Hematopoietic multipotent progenitor cell treated with erythropoietin and hydrocortisone succinate and interleukin-3 and kit ligand, for 8 days (in vitro differentiated cells): ENCODE measurements at regions not wholly inside any gene's neighbourhood (a gene's known extent, or its start where the extent isn't known, plus 50 kb on each side); places are given as distances from the start of the nearest gene placed in this dataset.
"Not testable (repeated sequence)": the region's sequence is repeated elsewhere in the genome, so short reads cannot be mapped to it uniquely, and the experiment has no call there.

Experiments used
- DNase-seq: peaks from one replicate; pipeline ENCODE4 v3.0.0-alpha.2; 2015

DNA sequence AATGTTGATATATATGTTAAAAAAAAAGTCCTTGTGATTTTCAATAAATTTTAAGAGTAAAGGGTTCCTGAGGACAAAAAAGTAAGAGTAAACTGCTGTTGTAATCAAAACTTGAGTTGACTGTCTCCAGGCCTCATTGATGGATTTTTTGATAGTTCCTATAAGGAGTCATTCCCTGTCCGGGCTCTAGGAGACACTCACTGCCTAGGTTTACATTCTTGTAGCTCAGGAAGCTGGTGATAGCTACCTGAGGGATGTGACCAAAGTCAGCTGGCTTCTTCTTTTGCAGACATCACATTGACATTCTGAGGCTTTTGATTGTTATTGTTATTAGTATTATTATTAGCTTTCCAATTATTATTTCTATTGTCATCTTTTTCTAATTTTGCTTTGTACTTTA lies 116.5 kb upstream of the FBXL7 start:
- no peak for DNase-seq

DNA sequence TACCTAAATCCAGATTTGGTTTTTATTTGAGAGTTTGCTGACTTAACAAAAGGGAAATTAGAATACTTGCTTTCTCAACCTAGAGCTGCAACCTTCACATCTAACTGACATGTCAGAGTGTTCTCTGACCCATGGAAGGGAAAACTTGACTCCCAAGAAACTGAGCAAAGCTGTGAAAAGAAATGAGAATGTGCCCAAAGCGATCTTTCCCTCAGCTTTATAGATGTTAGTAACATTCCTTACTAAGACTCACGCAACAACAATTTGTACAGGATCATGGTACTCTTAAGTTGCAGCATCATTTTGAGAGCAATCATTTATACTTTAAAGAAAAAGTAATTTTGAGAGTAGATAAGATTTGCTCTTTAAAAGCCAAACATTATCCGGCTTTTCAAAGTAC lies 117.0 kb upstream of the FBXL7 start:
- no peak for DNase-seq

DNA sequence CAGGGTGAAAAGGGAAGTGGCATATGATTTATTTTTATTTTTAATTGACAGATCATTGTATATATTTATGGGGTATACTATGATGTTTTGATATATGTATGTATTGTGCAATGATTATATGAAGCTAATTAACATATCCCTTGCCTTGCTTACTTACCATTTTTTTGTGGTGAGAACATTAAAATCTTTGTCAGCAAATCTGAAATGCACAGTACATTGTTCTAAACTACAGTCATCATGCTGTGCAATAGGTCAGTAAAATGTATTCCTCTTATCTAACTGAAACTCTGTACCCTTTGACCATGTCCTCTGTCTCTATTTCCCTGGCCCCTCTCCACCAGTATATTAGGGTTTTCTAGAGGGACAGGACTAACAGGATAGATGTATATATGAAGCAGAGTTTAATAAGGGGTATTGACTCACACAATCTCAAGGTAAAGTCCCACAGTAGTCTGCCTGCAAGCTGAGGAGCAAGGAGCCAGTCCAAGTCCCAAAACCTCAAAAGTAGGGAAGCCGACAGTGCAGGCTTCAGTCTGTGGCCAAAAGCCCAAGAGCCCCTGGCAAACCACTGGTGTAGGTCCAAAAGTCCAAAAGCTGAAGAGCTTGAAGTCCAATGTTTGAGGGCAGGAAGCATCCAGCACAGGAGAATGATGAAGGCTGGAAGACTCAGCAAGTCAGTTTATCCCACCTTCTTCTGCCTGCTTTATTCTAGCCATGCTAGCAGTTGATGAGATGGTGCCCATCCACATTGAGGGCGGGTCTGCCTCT lies 122.2 kb upstream of the FBXL7 start:
- no peak for DNase-seq

DNA sequence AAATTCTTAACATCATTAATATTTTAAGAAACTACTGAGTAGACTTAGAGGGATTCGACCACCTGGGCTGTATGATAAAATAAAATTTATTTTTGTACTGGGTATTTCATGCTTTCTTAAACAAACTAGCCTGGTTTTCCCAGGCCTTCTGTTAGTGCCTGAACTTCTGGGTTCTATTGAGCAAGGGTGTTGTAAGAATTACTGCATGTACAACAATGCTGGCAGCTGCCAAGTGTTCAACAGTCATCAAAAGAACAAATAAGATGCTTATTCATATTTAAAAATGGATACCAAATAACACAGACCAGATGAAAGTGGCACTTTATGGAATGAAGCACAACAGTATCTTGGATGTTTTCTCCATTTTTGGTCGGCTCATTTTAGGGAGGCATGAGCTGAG lies 123.2 kb upstream of the FBXL7 start:
- DNase-seq = no peak

DNA sequence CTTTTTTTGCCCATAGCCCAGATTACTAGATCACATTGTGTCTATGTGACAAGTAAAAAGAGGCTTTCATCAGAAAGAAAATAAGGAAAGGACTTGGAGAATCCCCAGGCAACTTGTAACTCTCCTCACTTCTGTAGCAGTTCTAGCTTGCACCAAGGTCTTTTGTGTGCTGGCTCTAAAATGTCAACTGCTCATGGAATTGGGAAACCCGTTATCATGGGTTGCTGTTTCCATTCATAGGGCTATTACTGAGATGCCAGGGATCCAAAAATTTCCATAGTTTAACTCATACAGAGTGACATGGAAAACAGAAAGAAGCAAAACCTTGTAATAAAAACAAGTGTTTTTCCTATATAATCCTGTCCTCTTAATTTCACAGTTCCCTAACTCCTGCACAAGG lies 123.9 kb upstream of the FBXL7 start:
- no peak for DNase-seq

DNA sequence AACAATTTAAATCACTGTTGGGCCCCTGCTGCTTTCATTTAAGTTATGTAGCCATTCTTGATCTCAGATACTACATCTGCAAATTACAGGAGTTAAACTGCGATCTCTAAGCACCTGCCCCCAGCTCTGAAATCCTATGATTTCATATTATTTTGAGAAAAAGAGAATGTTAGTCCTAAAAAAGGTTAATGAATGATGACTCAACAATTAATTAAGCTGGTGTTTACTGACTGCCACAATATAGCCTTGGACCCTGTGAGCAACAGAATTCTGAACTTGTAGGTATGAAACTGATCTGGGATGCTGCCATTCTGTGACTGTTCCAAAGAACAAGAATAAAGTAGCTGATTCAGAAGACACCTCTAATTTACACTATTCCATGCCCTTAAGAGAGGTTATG lies 124.4 kb upstream of the FBXL7 start:
- no peak for DNase-seq

DNA sequence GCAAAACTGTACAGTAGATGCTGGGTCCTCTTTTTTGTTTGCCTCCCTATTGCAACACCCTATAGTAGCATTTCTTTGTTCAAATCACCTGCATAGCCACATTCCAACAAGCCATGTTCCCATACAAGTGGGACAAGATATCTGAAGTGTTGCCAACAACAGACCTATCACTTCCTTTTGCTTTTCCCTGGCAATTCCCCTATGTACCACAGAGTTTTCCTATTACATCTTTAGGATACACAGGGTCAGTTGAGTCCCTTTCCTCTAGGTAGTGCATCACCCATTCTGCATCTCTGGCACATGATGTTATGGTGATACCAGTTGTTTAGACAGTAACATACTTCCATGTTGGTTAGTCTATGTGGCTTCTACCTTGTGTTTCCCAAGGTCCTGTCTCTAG lies 125.1 kb upstream of the FBXL7 start:
- no peak for DNase-seq

DNA sequence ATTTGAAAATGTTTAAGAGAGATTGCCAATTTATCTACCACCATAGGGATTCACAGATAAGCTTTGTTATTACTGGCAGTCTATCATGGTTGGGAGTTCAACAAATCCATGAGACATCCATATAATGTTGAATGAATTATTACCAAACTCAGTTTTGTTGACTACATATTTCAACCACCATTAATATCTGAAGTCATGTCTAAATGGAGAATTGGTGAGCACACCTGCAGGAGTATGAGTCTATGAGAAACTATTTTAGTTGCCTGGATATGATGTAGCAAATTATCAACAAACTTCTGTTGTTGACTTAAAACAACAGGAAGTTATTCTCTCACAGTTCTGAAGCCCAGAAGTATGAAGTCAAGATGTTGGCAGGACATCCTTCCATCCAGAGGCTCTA lies 126.8 kb upstream of the FBXL7 start:
- DNase-seq = no peak

DNA sequence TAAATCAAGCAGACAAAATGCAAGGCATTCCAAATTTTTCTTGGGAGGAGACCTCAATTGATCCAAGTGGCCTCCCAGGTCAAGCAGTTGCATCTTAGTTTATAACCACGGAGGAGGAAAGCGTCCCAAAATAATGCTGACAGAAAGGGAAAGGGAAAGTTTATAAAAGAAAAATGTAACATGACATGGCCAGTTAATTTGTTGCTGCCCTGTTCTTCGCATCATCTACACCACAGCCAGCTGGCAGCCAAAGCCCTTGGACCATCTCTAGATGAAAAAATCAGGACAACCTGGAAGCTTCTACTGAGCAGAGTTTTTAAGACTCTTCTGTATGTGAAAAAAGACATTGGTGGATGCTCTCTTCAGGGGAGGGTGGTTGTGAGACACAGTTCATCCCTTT lies 128.8 kb upstream of the FBXL7 start:
- no peak for DNase-seq

DNA sequence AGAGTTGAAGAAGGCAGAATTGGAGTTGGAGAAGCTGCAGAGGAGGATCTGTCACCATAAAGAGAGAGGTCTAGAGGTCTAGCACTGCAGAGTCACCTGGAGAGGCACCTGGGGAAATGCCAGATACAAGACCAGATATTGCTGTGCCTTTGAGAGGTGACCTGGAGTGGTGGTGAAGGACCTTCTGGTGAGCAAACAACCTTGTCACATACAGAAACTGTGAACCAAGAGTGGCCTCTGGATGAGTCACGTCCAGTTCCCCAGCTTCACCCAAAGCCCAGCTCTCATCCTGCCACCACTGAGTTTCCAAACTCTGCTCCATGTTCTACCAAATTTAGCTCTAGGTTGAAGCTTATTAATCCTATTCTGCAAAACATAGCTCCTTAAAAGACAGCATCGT lies 131.1 kb upstream of the FBXL7 start:
- DNase-seq = no peak

DNA sequence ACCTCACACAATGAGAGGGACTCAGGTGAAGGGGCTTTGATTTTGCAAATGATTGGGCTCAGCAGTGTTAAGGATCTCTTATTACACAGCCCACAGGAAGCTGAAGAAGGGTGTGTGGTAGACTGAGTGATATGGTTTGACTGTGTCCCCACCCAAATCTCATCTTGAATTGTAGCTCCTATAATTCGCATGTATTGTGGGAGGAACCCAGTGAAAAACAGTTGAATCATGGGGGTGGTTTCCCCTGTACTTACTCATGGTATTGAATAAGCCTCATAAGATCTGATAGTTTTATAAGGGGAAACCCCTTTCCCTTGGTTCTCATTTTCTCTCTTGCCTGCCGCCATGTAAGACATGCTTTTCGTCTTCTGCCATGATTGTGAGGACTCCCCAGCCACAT lies 132.5 kb upstream of the FBXL7 start:
- DNase-seq = no peak

DNA sequence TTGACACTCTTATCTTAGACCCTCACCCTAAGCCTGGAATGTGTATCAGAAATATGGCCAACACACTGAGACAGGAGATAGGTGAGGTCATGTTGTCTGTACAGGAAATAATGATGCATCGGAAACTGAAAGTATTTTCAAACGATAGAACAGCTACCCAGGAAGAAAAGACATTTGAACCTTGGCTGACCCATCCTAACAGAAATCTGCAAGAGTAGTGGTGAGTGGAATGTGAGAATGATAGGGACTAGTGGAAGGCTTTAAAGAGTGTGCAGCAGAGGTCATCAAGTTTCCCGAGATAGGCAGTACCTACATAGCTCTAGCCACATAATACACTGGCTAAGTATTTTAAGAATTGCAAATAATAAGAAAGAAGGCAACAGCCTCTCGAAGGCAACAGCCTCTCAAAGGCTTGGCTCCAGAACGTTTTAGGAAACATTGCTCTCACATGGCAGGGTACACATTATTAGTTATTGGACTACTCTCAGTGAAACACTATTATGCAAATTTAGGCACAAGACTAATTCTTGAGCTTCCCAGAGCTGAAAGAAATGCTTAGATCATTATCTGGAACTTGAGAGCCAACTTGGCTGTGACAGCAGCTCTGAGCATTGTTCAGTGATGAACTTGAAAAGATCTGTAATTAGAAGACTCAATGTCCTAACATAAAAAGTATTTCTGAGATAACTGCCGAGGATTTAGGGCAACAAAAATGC lies 133.1 kb upstream of the FBXL7 start:
- no peak for DNase-seq

DNA sequence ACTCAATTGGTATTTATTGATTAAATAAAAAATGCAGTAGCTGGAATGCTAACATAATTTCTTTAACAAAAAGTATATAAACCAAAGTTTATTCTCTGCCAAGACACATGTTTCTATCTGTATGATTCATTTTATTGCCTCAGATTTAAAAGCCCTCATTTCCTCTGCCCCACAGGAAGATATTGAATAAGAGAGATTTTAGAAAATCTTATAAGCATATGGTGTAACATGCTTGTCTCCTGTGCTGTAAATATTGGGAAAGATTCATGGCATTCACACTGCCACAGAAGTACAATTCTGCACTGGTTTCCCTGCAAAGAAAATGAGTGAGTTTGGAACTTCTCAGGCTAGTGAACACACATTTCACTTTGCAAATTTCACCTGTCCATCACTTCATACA lies 134.9 kb upstream of the FBXL7 start:
- no peak for DNase-seq

DNA sequence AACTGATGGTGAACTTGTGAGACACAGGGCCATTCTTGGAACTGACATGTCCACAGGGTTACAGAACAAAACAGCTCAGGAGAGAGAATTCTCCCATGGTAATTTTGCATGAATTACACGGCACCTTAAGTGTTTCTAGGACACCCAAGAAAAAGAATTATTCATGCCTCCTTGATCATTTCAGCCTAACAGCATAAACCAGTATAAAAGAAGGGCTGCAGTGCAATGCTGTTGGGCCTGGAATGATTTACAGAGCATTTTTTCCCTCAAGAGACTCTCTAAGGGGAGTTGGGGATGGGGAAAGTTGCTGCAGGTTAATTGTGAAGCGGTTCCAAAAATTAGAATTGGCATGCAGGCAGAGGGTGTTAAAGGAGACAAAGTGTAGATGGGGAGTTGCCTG lies 136.4 kb upstream of the FBXL7 start:
- DNase-seq = no peak

DNA sequence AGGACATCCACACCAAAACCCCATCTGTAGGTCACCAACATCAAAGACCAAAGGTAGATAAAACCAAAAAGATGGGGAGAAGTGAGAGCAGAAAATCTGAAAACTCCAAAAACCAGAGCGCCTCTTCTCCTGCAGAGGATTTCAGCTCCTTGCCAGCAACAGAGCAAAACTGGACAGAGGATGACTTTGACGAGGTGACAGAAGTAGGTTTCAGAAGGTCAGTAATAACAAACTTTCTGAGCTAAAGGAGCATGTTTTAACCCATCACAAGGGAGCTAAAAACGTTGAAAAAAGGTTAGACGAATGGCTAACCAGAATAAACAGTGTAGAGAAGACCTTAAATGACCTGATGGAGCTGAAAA lies 142.9 kb upstream of the FBXL7 start:
- DNase-seq = not testable (repeated sequence)

DNA sequence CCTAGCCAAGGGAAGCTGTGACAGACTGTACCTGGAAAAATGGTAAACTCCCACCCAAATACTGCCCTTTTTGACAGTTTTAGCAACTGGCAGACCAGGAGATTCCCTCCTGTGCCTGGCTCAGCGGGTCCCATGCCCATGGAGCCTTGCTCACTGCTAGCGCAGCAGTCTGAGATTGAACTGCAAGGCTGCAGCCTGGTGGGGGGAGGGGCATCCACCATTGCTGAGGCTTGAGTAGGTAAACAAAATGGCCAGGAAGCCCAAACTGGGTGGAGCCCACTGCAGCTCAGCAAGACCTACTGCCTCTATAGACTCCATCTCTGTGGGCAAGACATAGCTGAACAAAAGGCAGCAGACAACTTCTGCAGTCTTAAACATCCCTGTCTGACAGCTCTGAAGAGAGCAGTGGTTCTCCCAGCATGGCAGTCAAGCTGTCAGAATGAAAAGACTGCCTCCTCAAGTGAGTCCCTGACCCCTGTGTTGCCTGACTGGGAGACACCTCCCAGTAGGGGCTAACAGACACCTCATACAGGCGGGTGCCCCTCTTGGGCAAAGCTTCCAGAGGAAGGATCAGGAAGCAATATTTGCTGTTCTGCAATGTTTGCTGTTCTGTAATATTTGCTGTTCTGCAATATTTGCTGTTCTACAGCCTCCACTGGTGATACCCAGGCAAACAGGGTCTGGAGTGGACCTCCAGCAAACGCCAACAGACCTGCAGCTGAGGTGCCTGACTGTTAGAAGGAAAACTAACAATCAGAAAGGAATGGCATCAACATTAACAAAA lies 143.5 kb upstream of the FBXL7 start:
- DNase-seq = not testable (repeated sequence)

DNA sequence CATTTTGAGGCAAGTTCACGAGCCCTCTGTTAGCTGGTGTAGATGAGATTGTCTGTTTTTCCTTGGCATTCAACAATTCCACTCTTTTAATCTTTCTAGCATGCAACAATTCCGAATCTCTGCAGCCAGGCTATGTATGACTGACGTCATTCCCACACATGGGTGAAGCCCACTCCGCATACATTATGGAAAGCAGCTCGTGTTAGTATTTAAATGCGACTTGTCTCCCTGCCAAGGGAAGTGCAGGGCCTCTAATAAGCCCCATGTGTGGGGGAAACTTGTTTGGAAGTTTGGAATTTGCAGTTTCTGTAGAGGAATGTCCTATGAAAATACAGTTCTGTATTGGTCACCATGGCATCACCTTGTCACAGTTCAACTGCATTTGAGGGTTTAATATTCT lies 146.0 kb upstream of the FBXL7 start:
- DNase-seq = no peak

DNA sequence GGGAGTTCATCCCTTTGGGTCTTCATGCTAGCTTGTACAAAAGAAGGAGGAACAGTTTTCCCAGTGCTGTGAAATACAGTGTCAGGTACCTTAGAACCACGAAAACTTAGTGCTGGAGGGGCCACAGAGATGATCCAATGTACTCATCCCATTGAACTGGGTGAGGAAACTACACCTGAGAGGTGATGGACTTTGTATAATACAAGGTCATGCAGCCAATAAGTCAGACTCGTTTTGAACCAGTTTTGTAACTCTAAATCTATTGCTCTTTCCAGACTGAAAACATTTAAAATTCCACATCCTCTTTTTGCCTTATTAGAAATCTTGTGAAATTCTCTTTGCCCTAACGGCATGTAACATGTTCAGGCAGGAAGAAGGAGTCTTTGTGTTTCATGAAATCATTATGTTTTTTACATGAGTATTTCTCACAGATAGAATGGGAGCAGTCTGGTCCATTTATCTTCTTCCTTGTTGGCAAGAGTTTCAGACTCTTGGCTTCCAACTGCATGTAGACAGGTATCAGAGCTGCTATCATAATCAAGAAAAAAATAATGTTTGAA lies 146.8 kb upstream of the FBXL7 start:
- no peak for DNase-seq

DNA sequence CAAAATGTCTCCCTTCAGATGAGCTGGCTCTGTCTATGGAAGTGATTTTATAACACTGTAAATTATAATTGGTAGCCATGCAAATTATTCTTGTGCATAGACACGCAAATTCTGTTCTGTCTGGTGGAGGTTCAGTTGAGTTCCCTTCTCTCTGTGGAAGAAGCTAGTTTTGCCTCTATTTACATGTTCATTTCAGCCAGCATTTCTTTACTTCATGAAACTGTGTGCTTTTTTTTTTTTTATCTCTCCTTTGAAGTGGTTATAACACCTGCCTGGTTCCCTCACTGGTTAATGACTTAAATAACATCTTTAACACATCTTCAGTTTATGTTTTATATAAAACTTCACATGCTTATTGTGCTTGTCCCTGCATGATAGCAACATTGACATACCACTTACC lies 149.4 kb upstream of the FBXL7 start:
- no peak for DNase-seq

DNA sequence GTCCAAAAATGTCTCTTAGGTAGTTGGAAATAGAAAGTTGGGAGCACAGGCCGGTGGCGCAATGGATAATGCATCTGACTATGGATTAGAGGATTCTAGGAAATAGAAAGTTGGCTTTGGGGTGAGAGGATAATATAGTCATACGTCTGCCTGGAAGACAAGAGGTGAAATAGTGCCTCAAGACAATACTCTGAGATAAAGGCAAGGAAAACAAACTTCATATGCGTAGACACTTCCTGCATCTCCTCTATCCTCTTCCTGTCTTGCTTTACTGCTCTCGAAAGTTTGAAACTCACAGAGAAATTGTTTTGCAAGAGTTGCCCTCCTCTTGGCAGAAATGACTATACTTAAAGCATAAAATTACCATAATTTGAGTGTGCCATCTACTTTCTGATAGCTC lies 153.2 kb upstream of the FBXL7 start:
- DNase-seq = no peak

DNA sequence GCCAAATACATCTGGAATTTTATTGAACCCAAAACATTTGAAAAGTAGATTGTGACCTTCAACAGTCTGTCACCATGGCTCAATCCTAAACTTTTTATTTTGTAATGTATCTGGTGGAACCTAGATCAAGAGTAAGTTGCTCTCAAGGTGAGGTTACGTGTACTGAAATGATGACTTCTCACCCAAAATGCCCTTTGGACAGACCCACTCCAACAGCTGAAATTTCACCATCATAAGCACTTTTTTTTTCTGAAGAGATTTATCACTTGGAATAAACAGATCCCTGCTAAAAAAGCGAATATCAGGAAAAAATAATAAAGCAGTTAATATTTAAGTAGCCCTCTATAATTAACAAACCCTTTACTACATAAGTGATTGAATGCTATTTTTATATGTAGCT lies 155.0 kb upstream of the FBXL7 start:
- no peak for DNase-seq

DNA sequence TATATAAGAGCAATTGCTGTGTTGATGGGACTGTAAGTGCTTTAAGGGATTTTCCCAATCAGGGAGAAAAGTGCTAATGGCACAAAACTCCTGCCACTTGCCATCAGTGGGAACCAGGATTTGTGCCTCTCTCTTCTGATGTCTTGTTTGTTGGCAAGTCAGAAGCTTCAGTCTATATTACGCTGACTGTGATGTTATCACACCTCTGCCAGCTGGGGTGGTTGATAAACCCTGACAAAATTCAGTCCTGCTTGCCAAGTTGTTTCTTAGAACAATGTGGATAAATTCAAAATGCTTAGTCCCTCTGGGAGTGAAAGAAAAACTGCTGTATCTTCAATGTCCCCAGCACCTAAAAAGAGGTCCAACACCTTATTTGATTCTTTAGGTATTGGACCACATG lies 161.4 kb upstream of the FBXL7 start:
- DNase-seq = no peak

DNA sequence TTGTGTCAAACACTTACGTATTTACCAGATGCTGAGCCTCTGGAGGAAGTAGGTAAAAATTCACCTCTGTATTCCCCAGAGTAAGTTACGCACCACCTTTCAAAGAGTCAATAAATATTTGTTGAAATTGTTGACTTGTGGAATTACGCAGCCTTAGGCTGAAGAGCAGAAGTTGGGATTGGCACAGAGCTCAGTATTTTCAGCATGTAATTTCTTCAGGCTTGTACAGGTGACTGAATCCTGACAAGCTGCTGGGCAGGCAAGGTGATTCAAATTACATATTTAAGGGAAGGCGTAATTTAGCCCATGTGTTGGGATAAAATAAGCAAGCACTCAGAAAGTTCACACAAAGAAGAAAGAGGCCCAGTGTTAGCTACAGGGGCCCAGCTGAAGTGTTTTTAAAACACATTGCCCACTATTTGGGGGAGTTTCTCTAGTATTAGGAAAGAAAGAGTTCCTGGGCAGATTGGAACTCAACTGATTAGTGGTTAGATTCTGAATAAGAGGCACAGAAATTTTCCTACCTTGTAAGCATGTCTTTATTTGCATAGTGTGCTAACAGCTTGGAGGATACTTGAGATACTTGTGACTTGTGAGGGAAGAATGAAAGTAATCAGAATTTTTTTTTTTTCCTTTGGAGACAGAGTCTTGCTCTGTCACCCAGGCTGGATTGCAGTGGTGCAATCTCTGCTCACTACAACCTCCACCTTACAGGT lies 165.3 kb upstream of the FBXL7 start:
- no peak for DNase-seq
